Endodermal cell (in vitro differentiated cells): ENCODE measurements at regions not wholly inside any gene's neighbourhood (a gene's known extent, or its start where the extent isn't known, plus 50 kb on each side); places are given as distances from the start of the nearest gene placed in this dataset.

Experiments used
- DNase-seq: peaks from one replicate; pipeline ENCODE4 v3.0.0-alpha.2; 2017
- H3K27ac ChIP-seq: 2 replicates; pipeline ENCODE4 v1.5.1; 2013; ENCODE audit warnings: mild to moderate bottlenecking, low read depth, low read length, moderate library complexity
- H3K27me3 ChIP-seq: 2 replicates; pipeline ENCODE4 v1.6.1; 2013; ENCODE audit warnings: mild to moderate bottlenecking, low read length, moderate library complexity; ENCODE audit not compliant: insufficient read depth, control insufficient read depth, poor library complexity, severe bottlenecking
- H3K36me3 ChIP-seq: 2 replicates; pipeline ENCODE4 v1.7.0; 2013; ENCODE audit warnings: mild to moderate bottlenecking, low read length, moderate library complexity; ENCODE audit not compliant: control insufficient read depth, insufficient read depth
- H3K4me1 ChIP-seq: one replicate; pipeline ENCODE4 v1.7.0; 2013; ENCODE audit warnings: low read length; ENCODE audit not compliant: control insufficient read depth, insufficient read depth
- H3K4me3 ChIP-seq: 2 replicates; pipeline ENCODE4 v1.5.1; 2013; ENCODE audit warnings: mild to moderate bottlenecking, low read length, moderate library complexity
- H3K9ac ChIP-seq: 2 replicates; pipeline ENCODE4 v1.6.1; 2013; ENCODE audit warnings: mild to moderate bottlenecking, low read length, moderate library complexity; ENCODE audit not compliant: poor library complexity, severe bottlenecking; ENCODE audit errors: extremely low read depth
- H3K9me3 ChIP-seq: 2 replicates; pipeline ENCODE4 v1.6.1; 2013; ENCODE audit warnings: mild to moderate bottlenecking, low read length, moderate library complexity; ENCODE audit not compliant: control insufficient read depth
- H3K27ac Mint-ChIP-seq: 2 replicates; pipeline ENCODE4 v1.8.0; 2020; ENCODE audit warnings: mixed read lengths
- H3K27me3 Mint-ChIP-seq: 2 replicates; pipeline ENCODE4 v1.8.0; 2021; ENCODE audit warnings: mild to moderate bottlenecking, mixed read lengths; ENCODE audit not compliant: insufficient read depth
- H3K36me3 Mint-ChIP-seq: 2 replicates; pipeline ENCODE4 v1.8.0; 2020; ENCODE audit warnings: low read depth, mixed read lengths
- H3K4me1 Mint-ChIP-seq: 2 replicates; pipeline ENCODE4 v1.8.0; 2020; ENCODE audit warnings: mixed read lengths
- H3K4me3 Mint-ChIP-seq: 2 replicates; pipeline ENCODE4 v1.8.0; 2020; ENCODE audit warnings: mild to moderate bottlenecking, moderate library complexity, mixed read lengths
- H3K9me3 Mint-ChIP-seq: 2 replicates; pipeline ENCODE4 v1.8.0; 2020; ENCODE audit warnings: mild to moderate bottlenecking, mixed read lengths
- CTCF ChIP-seq: fragments of 200-600 bp; sonication (generic); conservative IDR thresholded peaks from 2 replicates; pipeline ENCODE4 v1.5.0; 2021; ENCODE audit warnings: antibody characterized with exemption, mild to moderate bottlenecking
- WGBS, 2 experiments: methylation state at CpG; one replicate each; pipeline versions ENCODE4 v1.1.5 to v1.1.7; 2013; ENCODE audit warnings: missing lambda C conversion rate in 2 of 2, mixed read lengths in 1 of 2; ENCODE audit not compliant: insufficient coverage in 1 of 2, insufficient read length in 1 of 2; 5-methylcytosine and 5-hydroxymethylcytosine counted together

DNA sequence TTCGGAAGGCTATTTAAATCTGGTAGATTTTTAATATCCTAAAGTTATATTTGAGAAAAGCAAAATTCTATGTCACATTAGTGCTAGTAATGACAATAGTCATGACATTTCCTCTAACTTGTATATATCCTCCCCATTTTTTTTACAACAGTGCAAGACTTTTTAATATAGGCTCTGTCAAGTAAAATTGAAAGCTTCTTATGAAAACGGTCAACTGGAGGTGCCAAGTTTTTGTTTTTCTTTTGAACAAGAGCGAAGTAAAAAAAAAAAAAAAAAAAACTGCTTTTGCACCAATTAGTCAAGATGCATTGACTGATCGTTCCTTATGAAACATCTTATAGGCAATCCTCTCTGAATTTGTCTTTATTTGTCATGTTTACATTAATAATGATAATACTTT is 389.3 kb downstream of the STK39 start:
- Mint-ChIP-seq H3K9me3 (peaks cover 3% of the 10 kb centered on the region), H3K36me3 (no peaks in the 10 kb centered on the region), H3K27ac (no peak overlapping the region), H3K4me3 (no peak overlapping the region), H3K27me3 (no peaks in the 10 kb centered on the region), H3K4me1 (peaks cover 27% of the 10 kb centered on the region)
- Histone ChIP-seq H3K27me3 (no peaks in the 10 kb centered on the region), H3K9me3 (no peaks in the 10 kb centered on the region), H3K36me3 (no peaks in the 10 kb centered on the region), H3K4me3 (no peak overlapping the region), H3K4me1 (no peaks in the 10 kb centered on the region), H3K27ac (no peak overlapping the region), H3K9ac (no peak overlapping the region)
- no peak for DNase-seq
- TF ChIP-seq CTCF, result no peak
- WGBS, 2 experiments, result 88 to 94% methylated on average over 2 to 3 of the region's 4 CpGs

DNA sequence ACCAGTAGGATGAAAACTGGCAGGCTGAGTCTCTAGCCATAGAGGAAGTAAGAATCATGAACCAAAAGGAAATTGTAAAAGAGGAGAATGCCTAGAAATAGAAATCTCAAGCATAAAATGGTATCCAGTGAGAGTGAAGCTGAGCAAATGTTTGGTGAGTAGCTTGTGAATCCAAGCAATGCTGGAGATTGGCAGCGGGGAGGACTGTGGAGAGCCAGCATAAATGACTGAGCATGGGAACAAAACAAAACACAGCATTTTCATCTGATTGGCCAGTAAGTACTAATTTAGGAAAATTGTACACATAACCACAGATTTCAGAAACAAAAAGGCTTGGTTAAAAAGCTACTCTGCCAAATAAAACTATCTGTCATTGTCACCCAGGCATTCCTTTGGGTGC is 390.0 kb downstream of the STK39 start:
- no peak overlapping the region for H3K4me3 Mint-ChIP-seq
- no peak for TF ChIP-seq CTCF
- Histone ChIP-seq H3K27ac (no peak overlapping the region), H3K4me1 (no peaks in the 10 kb centered on the region), H3K36me3 (no peaks in the 10 kb centered on the region), H3K27me3 (no peaks in the 10 kb centered on the region), H3K9me3 (no peaks in the 10 kb centered on the region), H3K4me3 (no peak overlapping the region), H3K9ac (no peak overlapping the region)
- DNase-seq, result no peak
- no peak overlapping the region for H3K27ac Mint-ChIP-seq
- 100% methylated on average over 1 of the region's 1 CpG for WGBS, 2 experiments
- H3K4me1 Mint-ChIP-seq, result peaks cover 26% of the 10 kb centered on the region
- H3K36me3 Mint-ChIP-seq, result no peaks in the 10 kb centered on the region
- no peaks in the 10 kb centered on the region for H3K27me3 Mint-ChIP-seq
- peaks cover 3% of the 10 kb centered on the region for H3K9me3 Mint-ChIP-seq

- no peak overlapping the region for H3K4me3 Mint-ChIP-seq
- Histone ChIP-seq H3K27ac (no peak overlapping the region), H3K36me3 (no peaks in the 10 kb centered on the region), H3K4me3 (no peak overlapping the region), H3K9ac (no peak overlapping the region), H3K4me1 (no peaks in the 10 kb centered on the region), H3K27me3 (no peaks in the 10 kb centered on the region), H3K9me3 (no peaks in the 10 kb centered on the region)
- TF ChIP-seq CTCF, result peak; percentile 12
- no peaks in the 10 kb centered on the region for H3K36me3 Mint-ChIP-seq
- H3K27me3 Mint-ChIP-seq, result no peaks in the 10 kb centered on the region
- DNase-seq, result no peak
- H3K9me3 Mint-ChIP-seq, result no peaks in the 10 kb centered on the region
- peaks cover 25% of the 10 kb centered on the region for H3K4me1 Mint-ChIP-seq
- H3K27ac Mint-ChIP-seq, result no peak overlapping the region
These were observed 391.2 kb downstream of the STK39 start for GRCh38 chr2:167856190-167856589.
